ENCODE measurements at regions not wholly inside any gene's neighbourhood (a gene's known extent, or its start where the extent isn't known, plus 50 kb on each side); places are given as distances from the start of the nearest gene placed in this dataset.
A peak's percentile ranks its signal among the peaks of the same experiment; 100 is the strongest.
"Not testable (repeated sequence)": the region's sequence is repeated elsewhere in the genome, so short reads cannot be mapped to it uniquely, and the experiment has no call there.

DNA sequence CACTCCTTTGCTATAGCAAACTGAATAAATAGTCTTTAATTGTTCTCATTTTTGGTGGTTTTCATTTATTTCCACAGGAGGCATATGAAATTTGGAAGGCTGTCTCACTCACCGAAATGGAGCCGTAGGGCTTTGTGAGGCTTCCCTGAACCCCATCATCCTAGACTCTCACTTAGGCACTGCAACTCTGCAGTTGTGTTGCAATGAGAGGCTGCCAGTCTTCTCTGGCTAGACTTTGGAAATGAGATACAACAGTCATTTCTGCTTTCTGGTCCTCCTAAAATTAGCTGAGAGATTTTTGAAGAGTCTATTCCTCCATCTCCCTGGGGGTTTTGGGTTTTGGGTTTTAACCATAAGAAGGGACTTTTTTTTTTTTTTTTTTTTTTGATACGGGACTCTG lies 146.5 kb downstream of the SH3BGRL start:
- DNase-seq (ENCODE audit: low read depth in 2 of 2) = no peak

DNA sequence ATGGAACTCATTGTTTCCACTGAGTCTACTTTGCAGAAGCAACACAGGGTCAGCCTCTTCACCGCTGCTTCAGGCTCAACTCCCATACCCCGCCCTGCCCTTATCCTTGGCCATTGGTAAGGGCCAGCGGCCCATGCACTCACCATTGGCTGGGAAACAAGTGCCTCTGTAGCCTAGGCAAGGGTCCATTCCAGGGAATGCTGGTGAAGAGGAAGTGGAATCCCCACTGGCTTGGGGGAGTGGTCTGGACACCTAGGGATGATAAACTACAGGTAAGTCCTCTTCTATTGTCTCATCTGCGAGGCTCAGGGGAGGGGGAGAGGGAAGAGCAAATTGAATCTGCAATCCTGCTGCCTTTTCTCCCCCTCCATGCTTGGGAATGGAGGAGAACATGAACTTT lies 153.1 kb downstream of the SH3BGRL start:
- DNase-seq (ENCODE audit: low read depth in 2 of 2) = no peak

DNA sequence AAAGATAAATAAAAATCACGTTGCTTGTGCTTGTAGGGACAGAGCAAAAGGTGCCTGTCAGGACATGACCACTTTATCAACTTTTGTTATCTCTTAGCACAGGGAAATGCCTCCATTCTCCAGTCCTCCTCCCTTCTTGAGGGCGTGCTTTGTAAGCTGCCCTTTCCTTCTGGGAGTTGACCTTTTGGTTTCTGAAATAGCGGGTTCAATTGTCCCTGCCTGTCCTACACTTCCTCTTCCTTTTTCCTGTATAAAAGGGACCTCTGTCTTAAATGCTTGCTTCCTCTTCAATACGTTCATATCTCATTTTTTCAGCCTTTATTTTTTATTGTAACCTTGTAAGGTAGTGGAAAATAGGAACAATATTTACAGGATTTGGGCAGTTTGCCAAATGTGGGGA lies 153.5 kb downstream of the SH3BGRL start:
- peak; percentile 5 to 28 for DNase-seq (ENCODE audit: low read depth in 2 of 2)

DNA sequence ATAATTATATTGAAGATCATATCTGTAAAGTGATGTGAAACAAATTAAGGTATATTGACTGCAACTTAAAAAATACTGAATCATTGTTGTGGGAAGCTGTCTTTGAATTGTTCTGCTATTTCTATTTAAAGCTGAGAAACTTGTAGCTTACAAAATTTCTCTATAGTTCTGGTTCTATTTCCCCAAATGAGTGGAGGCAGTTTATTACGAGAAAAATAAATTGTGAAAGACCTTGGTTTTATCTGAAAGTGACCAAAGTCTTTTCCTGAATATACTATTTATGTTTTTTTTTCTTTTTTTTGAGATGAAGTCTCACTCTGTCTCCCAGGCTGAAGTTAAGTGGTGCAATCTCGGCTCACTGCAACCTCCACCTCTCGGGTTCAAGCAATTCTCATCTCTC lies 165.4 kb downstream of the SH3BGRL start:
- no peak for DNase-seq (ENCODE audit: low read depth in 2 of 2)

DNA sequence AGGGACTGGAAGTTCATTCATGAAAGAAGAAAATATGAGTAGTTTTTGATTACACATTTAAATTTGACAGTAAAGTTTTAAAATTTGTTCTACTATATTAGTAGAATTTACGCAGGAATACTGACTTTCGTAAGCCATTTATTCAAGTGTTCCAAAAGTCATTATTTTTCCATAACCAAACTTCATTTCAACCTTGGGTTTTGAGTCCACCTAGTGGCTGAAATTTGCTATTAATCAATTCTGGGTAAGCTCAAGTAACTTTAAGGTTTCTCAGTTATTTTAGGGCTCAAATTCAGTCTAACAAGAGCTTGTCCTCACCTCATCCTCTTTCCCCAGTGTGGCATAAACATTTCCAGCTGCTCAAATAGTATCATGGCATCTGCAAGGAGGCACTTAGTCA lies 175.4 kb downstream of the SH3BGRL start:
- peak; percentile 27 to 37 for DNase-seq (ENCODE audit: low read depth in 2 of 2)

DNA sequence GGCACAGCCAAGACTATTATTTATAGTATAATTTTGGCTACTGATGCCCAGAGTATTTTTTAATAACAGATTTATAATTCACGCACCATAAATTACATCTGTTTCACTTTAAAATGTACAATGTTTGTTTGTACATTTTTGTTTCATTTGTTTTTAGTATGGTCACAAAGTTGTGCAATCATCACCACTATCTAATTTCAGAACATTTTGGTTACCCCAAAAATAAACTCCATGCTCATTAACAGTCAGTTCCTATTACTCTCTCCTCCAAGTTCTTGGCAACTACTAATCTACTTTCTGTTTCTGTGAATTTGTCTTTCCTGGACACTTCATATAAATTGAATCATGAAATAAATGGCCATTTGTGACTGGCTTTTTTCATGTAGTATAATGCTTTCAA lies 176.7 kb downstream of the SH3BGRL start:
- DNase-seq (ENCODE audit: low read depth in 2 of 2) = no peak

DNA sequence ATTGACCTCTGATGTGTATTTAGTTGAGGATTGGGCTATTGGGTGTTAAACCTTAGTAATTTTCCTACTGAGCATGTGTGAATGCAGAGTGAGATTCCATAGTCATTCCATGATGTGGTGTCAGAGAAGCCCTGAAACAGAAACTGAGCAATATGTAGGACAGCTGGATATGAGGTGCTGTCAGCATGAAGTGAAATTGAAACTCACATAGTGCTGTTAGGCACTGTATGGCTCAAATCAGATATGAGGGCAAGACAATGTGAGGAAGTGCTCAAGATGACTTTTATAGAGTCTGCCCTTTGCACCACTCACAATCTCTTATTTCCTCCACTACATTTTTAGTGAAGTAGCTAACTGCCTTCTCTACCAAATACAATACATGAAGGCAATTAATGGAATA lies 188.3 kb downstream of the SH3BGRL start:
- DNase-seq (ENCODE audit: low read depth in 2 of 2) = peak in 1 of 2 donors; percentile 15

DNA sequence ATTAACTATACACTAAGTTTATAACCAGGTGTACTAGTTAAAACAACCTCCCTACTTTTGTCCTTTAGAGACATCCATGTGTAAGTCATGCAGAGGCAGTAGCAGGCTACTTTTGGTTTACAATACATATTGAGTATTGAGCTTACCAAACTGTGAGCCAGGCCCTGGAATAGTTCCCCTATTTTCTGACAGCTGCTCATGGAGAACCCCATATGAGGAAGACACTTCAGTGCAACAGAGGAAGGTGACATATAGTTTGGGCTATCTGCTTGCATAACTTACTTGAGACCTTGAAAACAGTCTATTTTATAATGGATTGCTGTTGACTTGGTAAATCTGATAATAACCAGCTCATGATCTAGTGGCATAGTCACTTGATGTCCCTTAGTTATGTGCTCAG lies 190.5 kb downstream of the SH3BGRL start:
- no peak for DNase-seq (ENCODE audit: low read depth in 2 of 2)

DNA sequence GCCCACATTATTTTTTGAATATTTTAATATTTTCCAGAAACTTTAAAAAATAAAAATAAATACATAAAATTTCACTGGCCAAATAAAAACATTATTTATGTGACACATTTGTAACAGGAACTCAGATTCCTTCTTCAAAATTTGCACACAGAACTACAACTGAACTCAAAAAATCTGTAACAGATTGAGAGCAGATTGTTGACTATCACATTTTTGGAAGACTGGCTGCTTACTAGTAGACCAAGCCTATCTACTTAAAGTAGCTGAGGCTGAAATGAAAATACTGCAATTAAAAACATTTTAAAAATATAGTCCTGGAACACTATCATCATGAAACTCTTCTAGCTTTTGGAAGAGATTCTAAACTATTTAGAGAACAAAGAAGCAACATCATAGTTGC lies 203.9 kb downstream of the SH3BGRL start:
- DNase-seq (ENCODE audit: low read depth in 2 of 2) = no peak

DNA sequence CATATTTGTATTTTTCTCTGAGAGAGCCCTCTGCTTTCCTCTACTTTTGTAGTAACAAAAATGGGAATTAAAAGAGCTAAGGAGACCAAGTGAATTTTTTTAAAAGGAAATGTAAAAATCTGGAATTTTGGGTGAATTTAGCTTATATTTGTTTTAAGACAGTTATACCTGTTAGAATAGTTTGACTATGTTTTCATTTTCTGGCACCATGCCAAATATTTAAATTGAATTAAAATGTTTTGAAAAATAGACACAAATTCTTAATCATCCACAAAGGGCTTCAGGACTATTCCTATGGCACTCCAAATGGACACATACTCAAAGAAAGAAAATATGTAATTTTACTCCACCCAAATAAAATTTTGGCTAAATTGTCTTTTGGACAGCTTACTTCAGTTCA lies 209.6 kb downstream of the SH3BGRL start:
- no peak for DNase-seq (ENCODE audit: low read depth in 2 of 2)

DNA sequence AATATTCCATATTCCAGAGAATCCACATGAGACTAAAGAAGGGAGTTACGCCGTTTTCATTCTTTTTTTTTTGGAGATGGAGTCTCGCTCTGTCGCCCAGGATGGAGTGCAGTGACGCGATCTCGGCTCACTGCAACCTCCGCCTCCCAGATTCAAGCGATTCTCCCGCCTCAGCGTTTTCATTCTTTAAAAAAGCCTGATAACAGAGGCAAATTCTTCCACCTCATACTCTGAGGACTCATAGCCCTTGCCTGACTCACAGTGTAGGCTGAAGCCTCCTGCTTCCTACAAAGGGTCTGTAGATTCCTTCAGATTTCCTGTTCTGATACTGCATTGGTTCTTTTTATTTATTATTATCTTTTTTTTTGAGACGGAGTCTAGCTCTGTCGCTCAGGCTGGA lies 210.5 kb downstream of the SH3BGRL start:
- DNase-seq (ENCODE audit: low read depth in 2 of 2) = no peak

DNA sequence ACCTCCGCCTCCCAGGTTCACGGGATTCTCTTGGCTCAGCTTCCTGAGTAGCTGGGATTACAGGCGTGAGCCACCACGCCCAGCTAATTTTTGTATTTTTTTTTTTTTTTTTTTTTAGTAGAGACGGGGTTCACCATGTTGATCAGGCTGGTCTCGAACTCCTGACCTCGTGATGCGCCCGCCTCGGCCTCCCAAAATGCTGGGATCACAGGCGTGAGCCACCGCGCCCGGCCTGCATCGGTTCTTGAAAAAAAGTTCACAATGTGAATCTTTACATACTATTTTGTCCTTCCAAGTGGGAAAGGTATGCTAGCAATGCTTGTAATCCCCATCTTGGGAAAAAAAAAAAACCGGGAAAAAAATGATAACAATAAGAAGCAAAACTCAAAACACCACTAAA lies 211.0 kb downstream of the SH3BGRL start:
- not testable (repeated sequence) for DNase-seq (ENCODE audit: low read depth in 2 of 2)

DNA sequence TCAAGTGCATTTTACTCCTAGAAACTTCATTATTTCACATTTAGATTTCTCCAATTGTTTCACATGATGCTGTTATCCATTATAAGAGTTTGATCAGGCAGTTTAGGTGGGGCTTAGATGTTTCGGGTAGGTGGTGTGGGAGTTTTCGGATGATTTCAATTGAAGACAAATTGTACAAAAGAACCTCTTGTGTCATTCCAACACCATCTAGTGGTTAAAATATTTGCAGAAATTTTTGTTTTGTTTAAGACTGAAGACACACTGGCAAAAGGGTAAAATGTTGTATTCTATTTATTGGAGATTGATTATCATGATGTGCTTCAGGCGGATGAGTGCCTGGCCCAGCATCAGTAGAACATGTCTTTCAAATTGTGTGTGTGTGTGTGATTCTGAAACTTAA lies 212.7 kb downstream of the SH3BGRL start:
- DNase-seq (ENCODE audit: low read depth in 2 of 2) = no peak
